ENCODE measurements at regions not wholly inside any gene's neighbourhood (a gene's known extent, or its start where the extent isn't known, plus 50 kb on each side); places are given as distances from the start of the nearest gene placed in this dataset.

- H3K36me3 ChIP-seq, result no peaks in the 10 kb centered on the region
- no peaks in the 10 kb centered on the region for H3K9me3 ChIP-seq
- no peak overlapping the region for H3K4me3 ChIP-seq
- TF ChIP-seq CTCF (IDR thresholded peaks at IDR 0.05), result no peak
- no peaks in the 10 kb centered on the region for H3K27me3 ChIP-seq
- H3K27ac ChIP-seq, result no peak overlapping the region
- DNase-seq (ENCODE audit: low spot score), result no peak
- peaks cover 0 to 9% of the 10 kb centered on the region in 2 donors for H3K4me1 ChIP-seq
Observed at GRCh38 chr13:44266305-44266704, 107.3 kb upstream of the SERP2 start.

GRCh38 chr13:44266772-44267171 lies 106.9 kb upstream of the SERP2 start:
- Histone ChIP-seq H3K4me1 (peaks cover 0 to 13% of the 10 kb centered on the region in 2 donors), H3K27ac (no peak overlapping the region), H3K27me3 (no peaks in the 10 kb centered on the region), H3K9me3 (no peaks in the 10 kb centered on the region), H3K4me3 (no peak overlapping the region), H3K36me3 (no peaks in the 10 kb centered on the region)
- DNase-seq (ENCODE audit: low spot score), result no peak
- no peak for TF ChIP-seq CTCF (IDR thresholded peaks at IDR 0.05)

- H3K9me3 ChIP-seq, result no peaks in the 10 kb centered on the region
- H3K36me3 ChIP-seq, result no peaks in the 10 kb centered on the region
- TF ChIP-seq CTCF (IDR thresholded peaks at IDR 0.05), result no peak
- H3K4me3 ChIP-seq, result no peak overlapping the region
- no peak for DNase-seq (ENCODE audit: low spot score)
- H3K27ac ChIP-seq, result no peak overlapping the region
- peaks cover 0 to 18% of the 10 kb centered on the region in 2 donors for H3K4me1 ChIP-seq
- H3K27me3 ChIP-seq, result no peaks in the 10 kb centered on the region
Observed at GRCh38 chr13:44267203-44267602, 106.4 kb upstream of the SERP2 start.

- Histone ChIP-seq H3K4me1 (peaks cover 0 to 23% of the 10 kb centered on the region in 2 donors), H3K27ac (no peak overlapping the region), H3K36me3 (no peaks in the 10 kb centered on the region), H3K9me3 (no peaks in the 10 kb centered on the region), H3K27me3 (no peaks in the 10 kb centered on the region), H3K4me3 (no peak overlapping the region)
- DNase-seq (ENCODE audit: low spot score), result no peak
- TF ChIP-seq CTCF (IDR thresholded peaks at IDR 0.05), result no peak
Observed at GRCh38 chr13:44267980-44268379, 105.6 kb upstream of the SERP2 start.

GRCh38 chr13:44268980-44269379 lies 104.6 kb upstream of the SERP2 start:
- DNase-seq (ENCODE audit: low spot score), result no peak
- Histone ChIP-seq H3K27me3 (no peaks in the 10 kb centered on the region), H3K27ac (no peak overlapping the region), H3K4me1 (peaks cover 0 to 28% of the 10 kb centered on the region in 2 donors), H3K4me3 (no peak overlapping the region), H3K9me3 (no peaks in the 10 kb centered on the region), H3K36me3 (no peaks in the 10 kb centered on the region)
- TF ChIP-seq CTCF (IDR thresholded peaks at IDR 0.05), result no peak

GRCh38 chr13:44270150-44270549 lies 103.5 kb upstream of the SERP2 start:
- no peak for TF ChIP-seq CTCF (IDR thresholded peaks at IDR 0.05)
- Histone ChIP-seq H3K4me1 (peaks cover 0 to 37% of the 10 kb centered on the region in 2 donors), H3K27me3 (no peaks in the 10 kb centered on the region), H3K4me3 (no peak overlapping the region), H3K27ac (peak overlapping the region in 1 of 2 donors; percentile 78), H3K36me3 (no peaks in the 10 kb centered on the region), H3K9me3 (no peaks in the 10 kb centered on the region)
- DNase-seq (ENCODE audit: low spot score), result no peak
